ENCODE measurements at regions not wholly inside any gene's neighbourhood (a gene's known extent, or its start where the extent isn't known, plus 50 kb on each side); places are given as distances from the start of the nearest gene placed in this dataset.

GRCh38 chr1:218779341-218780100 is 394.2 kb upstream of the LYPLAL1 start:
- DNase-seq: no peak

DNA sequence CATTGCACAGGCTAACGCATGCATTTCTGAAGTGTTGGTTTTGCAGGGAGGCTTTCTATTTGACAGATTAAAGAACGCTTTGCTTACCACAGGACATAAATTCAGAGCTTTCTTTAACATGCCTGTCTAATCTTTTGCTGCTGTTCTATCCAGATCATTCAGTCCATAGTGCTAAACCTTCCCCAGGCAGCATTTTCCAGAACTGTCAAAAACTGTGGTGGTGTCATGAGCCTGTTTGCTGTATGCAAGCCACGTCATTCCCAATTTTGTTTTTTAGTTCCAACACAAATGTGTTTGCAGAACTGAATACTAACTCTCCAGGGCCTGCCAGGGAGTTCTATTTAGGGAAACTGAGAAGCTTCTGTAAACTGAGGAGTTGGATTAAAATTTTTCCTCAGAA is 390.5 kb upstream of the LYPLAL1 start:
- DNase-seq: no peak

DNA sequence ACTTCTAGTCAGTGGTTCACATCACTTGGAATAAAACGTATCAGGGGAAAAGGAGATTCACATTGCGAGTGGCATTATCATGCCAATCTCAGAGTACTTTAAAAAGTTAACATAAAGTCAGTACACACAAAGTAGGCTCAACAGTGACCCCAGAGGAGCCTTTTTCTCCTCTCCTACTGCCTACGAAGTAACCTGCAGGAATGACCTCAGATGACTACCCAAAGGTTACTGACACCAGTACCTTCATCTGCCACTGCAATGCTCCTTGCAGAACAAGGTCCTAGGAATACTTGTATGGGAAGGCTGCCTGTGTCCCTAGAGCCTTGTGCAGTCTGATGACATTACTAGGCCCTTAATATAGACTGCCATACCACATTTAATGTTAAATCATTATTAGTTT is 389.8 kb upstream of the LYPLAL1 start:
- no peak for DNase-seq

DNA sequence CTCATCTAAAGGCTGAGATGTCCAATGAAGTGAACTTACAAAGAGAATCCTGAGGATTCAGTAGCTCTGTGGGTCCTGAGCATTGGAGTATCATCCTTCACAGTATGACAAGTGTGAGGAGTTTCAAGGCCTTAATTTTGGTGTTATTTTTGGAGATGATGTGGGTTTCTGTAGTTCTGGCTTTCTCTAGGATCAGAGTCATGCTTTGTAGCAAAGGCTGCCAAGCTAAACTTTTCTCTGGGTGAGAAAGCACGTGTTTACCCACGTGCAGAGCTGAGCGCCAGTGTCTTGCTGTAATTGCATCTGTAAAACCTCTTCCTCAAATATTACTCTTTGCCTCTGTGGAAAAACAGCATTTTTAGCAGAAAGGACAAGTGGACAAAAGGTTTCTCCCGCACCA is 387.8 kb upstream of the LYPLAL1 start:
- no peak for DNase-seq

DNA sequence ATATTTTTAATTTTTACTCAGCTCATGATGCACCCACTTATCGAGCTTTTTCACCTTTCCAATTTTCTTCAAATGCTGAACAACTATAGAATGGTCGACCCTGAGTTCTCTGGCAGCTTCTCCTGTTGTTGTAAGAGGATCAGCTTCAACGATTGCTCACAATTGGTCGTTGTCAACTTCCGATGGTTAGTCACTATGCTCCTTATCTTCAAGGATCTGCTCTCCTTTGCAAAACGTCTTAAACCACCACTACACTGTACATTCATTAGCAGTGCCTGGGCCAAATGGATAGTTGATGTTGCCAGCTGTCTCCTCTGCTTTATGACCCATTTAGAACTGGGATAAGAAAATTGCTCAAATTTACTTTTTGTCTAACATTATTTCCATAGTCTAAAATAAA is 385.9 kb upstream of the LYPLAL1 start:
- DNase-seq: no peak

- no peak for DNase-seq
These were observed 376.9 kb upstream of the LYPLAL1 start for GRCh38 chr1:218796773-218797172.

DNA sequence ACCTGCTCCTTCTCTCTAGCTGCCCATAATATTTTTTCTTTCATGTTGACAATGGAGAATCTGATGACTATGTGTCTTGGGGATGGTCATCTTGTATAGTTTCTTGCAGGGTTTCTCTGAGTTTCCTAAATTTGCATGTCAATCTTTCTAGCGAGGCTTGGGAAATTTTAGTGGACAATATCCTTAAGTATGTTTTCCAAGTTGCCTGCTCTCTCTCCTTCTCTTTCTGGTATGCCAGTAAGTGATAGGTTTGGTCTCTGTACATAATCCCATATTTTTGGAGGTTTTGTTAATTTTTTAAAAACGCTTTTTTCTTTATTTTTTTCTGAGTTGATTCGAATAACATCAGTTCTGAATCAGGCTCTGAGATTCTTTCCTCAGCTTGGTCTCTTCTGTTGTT is 370.9 kb upstream of the LYPLAL1 start:
- DNase-seq: no peak

DNA sequence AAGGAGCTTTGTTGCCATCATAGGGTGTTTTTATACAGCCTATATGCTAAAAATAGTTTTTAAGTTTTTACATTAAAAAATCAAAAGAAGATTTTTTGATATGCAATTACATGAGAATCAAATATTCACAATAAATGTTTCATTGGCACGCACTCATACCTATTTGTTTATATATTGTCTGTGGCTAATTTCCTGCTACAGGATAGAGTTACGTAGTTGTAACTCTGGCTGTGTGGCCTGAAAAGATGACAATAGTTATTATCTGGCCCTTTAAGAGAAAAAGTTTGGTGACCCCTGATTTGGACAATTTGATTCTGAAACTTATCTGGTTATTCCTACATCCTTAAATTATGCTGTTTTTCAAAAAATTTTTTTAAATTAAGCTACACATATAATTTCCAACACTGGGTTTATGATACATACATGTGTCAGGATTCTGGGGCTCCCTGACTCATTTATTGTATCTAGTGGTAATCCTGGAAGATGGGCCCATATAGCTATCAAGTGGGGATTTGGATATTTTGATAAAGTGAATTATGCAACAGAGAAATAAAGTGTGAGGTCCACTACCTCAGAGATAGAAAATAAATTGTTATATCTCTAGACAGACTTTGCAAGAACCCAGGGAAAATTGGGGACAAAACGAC is 370.2 kb upstream of the LYPLAL1 start:
- no peak for DNase-seq

- no peak for DNase-seq
These were observed 369.5 kb upstream of the LYPLAL1 start for GRCh38 chr1:218804014-218804785.

DNA sequence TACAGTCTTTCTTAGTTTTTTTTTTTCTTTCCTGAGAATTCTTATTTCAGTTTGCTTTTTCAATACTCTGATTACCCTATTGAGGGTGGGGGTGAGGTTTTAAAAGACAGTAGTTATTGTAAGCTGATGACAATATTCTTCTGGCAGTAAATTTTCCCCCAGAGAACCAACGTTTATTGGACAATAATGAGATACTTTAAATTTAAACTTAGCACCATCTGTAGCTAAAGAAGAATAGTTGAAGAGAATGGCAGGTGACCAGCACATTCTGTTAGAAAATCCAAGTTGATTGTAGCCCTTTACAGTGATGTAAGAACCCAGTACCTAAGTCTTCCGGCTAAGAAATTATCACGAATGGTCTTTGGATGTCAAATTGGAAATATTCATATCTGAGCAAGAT is 364.6 kb upstream of the LYPLAL1 start:
- DNase-seq: no peak

- DNase-seq: no peak
These were observed 364.1 kb upstream of the LYPLAL1 start for GRCh38 chr1:218809625-218810024.

- DNase-seq: no peak
These were observed 363.4 kb upstream of the LYPLAL1 start for GRCh38 chr1:218810306-218810705.

- no peak for DNase-seq
These were observed 362.2 kb upstream of the LYPLAL1 start for GRCh38 chr1:218811497-218811896.

DNA sequence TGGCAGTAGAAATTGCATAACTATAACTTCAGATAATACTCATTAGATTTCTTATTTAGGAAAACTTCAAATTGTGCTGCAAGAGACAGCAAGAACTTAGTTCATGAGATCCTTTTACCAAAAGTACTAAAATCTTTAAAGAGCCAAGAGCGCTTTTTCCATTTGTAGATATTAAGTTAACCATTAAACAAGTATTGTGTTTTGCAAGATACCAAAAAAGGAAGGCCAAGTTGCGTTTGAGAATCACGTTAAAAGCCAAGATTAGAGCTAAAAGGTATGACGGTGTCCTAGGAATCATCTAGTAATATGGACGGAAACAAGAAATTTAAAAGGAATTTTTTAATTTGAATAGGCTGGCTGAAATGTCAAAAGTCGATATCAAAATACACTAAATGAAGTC is 361.3 kb upstream of the LYPLAL1 start:
- no peak for DNase-seq

DNA sequence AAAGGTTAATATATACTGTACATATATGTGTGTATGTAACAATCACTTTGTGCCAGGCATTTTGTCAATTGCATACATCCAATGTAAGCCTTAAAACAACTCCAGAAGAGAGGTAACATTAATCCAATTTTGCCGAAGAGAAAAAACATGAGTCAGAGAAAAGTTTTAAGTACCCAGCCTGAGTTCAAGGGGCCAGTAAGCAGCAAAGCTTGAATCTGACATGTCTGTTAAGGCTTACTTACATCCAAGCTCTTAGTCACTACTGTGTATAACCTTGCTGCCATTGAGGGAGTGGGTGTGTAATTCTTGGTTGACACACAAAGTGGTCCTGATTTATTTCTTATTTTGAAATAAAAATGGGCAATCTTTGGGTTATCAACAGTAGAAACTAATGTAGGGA is 360.4 kb upstream of the LYPLAL1 start:
- DNase-seq: no peak

DNA sequence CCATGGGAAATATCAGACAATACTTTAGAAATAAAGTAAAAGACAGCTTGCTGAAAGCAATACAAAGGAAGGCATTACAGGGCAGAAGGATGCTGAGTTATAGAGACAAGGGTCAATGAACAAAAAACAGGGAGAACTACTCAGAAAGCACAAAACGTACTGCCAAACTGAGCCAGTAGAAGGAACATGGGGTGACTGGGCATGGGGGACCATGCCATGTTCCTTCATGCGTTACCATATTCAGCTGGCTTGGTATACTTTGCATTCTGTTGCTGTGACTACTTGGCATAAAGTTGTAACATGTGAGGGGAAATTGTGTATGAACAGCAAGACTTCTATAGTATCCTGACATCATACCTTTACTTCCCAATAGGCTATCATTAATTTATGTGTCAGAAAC is 358.6 kb upstream of the LYPLAL1 start:
- DNase-seq: no peak

GRCh38 chr1:218817071-218817470 is 356.6 kb upstream of the LYPLAL1 start:
- DNase-seq: no peak

DNA sequence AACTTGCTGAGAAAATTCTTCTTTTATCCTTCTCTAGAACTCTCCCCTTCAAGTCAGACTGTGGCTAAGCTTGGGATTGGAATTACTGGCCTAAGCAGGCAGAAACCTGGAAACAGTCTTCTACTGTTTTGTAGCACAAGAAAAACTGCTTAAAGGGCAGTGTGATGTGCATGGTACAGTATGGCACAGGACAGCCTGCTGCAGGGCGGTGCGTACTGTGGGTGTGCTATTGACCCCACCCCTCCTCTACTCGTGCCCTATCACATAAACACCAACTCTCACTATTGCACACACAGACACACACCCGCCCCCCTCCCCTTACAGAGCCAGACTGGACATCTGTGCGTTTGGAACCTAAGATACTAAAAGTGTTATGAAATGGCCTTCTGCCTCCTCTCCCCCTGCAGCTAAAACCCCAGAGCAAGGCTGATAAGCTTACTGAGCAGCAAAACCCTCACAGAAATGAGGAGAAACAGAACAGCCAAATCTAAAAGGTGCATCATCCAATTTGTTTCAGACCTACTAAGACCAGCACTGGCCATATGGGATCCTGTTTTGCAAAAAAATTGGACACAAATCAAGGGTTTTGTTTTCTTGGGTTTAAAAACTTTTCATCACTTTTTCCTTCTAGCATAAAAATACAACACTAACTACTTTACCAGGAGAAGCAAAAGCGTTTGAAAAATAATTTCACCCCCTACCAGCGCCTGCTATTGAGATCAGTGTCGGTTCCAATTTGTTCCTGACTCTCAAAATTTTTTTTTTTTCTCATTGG is 355.8 kb upstream of the LYPLAL1 start:
- no peak for DNase-seq

GRCh38 chr1:218823291-218823900 is 350.3 kb upstream of the LYPLAL1 start:
- no peak for DNase-seq

DNA sequence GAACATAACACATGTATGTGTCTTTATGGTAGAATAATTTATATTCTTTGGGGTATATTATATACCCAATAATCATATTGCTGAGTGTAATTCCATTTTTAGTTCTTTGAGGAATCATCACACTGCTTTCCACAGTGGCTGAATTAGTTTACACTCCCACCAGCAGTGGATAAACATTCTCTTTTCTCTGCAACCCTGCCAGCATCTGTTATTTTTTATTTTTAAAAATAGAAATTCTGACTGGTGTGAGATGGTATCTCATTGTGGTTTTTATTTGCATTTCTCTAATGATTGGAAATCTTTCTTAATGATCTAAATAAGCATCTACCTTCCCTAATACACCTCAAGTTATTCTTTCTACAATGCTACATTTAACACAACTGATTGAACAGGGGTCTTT is 346.2 kb upstream of the LYPLAL1 start:
- no peak for DNase-seq

- no peak for DNase-seq
These were observed 345.5 kb upstream of the LYPLAL1 start for GRCh38 chr1:218828125-218828650.

DNA sequence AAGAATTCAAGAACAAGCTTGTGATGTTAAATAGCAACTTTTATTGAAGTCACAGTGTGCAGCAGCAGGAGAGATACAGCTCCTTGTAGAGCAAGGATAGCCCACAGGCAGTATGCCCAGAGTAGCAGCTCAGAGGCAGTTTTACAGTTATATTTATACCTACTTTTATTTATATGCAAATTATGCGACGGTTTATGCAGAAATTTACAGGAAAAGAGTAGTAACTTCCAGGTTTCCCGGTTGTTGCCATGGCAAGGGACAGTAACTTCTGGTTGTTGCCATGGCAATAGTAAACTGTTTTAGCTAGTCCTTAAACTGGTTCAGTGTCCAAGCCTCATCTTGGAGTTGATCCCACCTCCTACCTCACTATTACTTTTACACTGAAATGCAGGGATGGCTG is 344.6 kb upstream of the LYPLAL1 start:
- DNase-seq: no peak

- no peak for DNase-seq
These were observed 338.1 kb upstream of the LYPLAL1 start for GRCh38 chr1:218835609-218836008.
